ENCODE measurements at regions not wholly inside any gene's neighbourhood (a gene's known extent, or its start where the extent isn't known, plus 50 kb on each side); places are given as distances from the start of the nearest gene placed in this dataset.

- Histone ChIP-seq H2AFZ (no peak overlapping the region), H3K27ac (peak overlapping the region; percentile 38), H3K9me3 (ENCODE audit: insufficient read depth, low read depth) (no peaks in the 10 kb centered on the region), H3K4me2 (peak overlapping the region; percentile 67), H3K4me1 (replicated peaks; ENCODE audit: insufficient read depth) (peaks cover 56% of the 10 kb centered on the region), H3K9me2 (ENCODE audit: insufficient read depth) (no peaks in the 10 kb centered on the region), H3K36me3 (ENCODE audit: low read depth) (no peaks in the 10 kb centered on the region), H3F3A (ENCODE audit: insufficient read depth, low read depth) (peaks cover 43% of the 10 kb centered on the region), H3K4me3 (no peak overlapping the region), H3K79me2 (ENCODE audit: low read depth) (no peaks in the 10 kb centered on the region), H4K20me1 (ENCODE audit: insufficient read depth) (no peaks in the 10 kb centered on the region), H3K27me3 (ENCODE audit: insufficient read depth, low read depth) (no peaks in the 10 kb centered on the region)
- ChIA-PET POLR2A (ENCODE audit: unreplicated experiment) (interaction anchor here (0.6 to 0.7 kb wide), 4 partner anchors 117 to 404 kb away, joined by 4 to 10 read pairs (median 6); no protein-coding TSS in a partner anchor), CTCF (interaction anchor here (0.6 to 3.3 kb wide), 12 partner anchors 16 to 1264 kb away, joined by 3 to 73 read pairs (median 6); partner anchors contain the start of gene CENPF)
- TF ChIP-seq CTCF (conservative IDR thresholded peaks at IDR 0.05) (no peak), EZH2 (IDR thresholded peaks at IDR 0.05; ENCODE audit: low read depth) (no peak)
- no TSS peak for BruUV-seq (replicated peaks)
- no peak for DNase-seq
- intact Hi-C loops (cut with micrococcal nuclease; ENCODE audit: unreplicated experiment), result loop anchor here (1.0 to 10.0 kb wide), 5 partner anchors 113 to 1312 kb away; no protein-coding TSS in a partner anchor
Measured at GRCh38 chr1:214214851-214215250, 66.1 kb upstream of the SMYD2 start.

DNA sequence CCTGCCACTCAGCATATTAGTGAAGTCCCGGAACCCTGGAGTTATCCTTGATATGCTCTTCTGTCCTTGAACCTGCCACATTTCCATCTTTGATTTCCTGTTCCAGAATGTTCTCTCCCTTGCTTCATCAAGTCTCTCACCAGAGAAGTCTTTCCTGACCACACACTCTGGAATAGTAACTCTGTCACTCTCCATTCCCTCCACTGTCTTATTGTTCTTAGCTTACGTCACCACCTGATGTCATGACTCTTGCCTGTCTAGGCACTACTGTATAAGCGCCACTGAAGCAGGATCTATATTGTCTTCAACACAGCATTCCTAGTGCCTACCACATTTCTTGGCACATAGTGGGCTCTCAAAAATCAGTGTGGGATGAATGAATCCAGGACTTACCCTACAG, 65.4 kb upstream of the SMYD2 start:
- no TSS peak for BruUV-seq (replicated peaks)
- no peak overlapping the region for H2AFZ ChIP-seq
- H3K4me2 ChIP-seq, result no peak overlapping the region
- no peak for DNase-seq
- ChIA-PET POLR2A (ENCODE audit: unreplicated experiment) (no interaction called here), CTCF (no interaction called here)
- H3K9me2 ChIP-seq (ENCODE audit: insufficient read depth), result no peaks in the 10 kb centered on the region
- H3K27ac ChIP-seq, result no peak overlapping the region
- no peaks in the 10 kb centered on the region for H3K27me3 ChIP-seq (ENCODE audit: insufficient read depth, low read depth)
- no peak overlapping the region for H3K4me3 ChIP-seq
- no peaks in the 10 kb centered on the region for H3K36me3 ChIP-seq (ENCODE audit: low read depth)
- no peaks in the 10 kb centered on the region for H3K9me3 ChIP-seq (ENCODE audit: insufficient read depth, low read depth)
- intact Hi-C loops (cut with micrococcal nuclease; ENCODE audit: unreplicated experiment), result loop anchor here (2.0 to 10.0 kb wide), 3 partner anchors 372 to 929 kb away; no protein-coding TSS in a partner anchor
- no peaks in the 10 kb centered on the region for H3K79me2 ChIP-seq (ENCODE audit: low read depth)
- H4K20me1 ChIP-seq (ENCODE audit: insufficient read depth), result no peaks in the 10 kb centered on the region
- H3K4me1 ChIP-seq (replicated peaks; ENCODE audit: insufficient read depth), result peaks cover 56% of the 10 kb centered on the region
- no peak for TF ChIP-seq CTCF (conservative IDR thresholded peaks at IDR 0.05)
- TF ChIP-seq EZH2 (IDR thresholded peaks at IDR 0.05; ENCODE audit: low read depth), result no peak
- H3F3A ChIP-seq (ENCODE audit: insufficient read depth, low read depth), result peaks cover 43% of the 10 kb centered on the region

DNA sequence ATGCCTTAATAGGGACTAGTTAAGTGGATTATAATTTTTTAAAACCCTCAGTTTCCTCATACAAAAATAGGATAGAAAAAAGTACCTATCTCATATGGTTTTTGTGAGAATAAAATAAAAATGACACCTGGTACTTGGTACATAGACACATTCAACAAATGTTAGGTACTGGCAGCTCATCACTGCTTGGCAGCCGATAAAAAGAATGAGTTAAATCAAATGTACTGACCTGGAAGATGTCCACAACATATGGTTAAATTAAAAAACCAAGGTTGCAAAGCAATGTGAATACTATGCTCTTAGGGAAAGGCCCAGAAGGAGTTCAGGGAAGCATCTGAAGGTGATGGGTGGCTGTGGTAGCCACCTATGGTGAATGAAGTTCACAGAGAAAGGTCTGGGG, 64.9 kb upstream of the SMYD2 start:
- no TSS peak for BruUV-seq (replicated peaks)
- Histone ChIP-seq H3K36me3 (ENCODE audit: low read depth) (no peaks in the 10 kb centered on the region), H4K20me1 (ENCODE audit: insufficient read depth) (no peaks in the 10 kb centered on the region), H3K79me2 (ENCODE audit: low read depth) (no peaks in the 10 kb centered on the region), H3K9me3 (ENCODE audit: insufficient read depth, low read depth) (no peaks in the 10 kb centered on the region), H3K27ac (peak overlapping the region; percentile 45), H3F3A (ENCODE audit: insufficient read depth, low read depth) (peaks cover 43% of the 10 kb centered on the region), H3K27me3 (ENCODE audit: insufficient read depth, low read depth) (no peaks in the 10 kb centered on the region), H2AFZ (no peak overlapping the region), H3K4me3 (no peak overlapping the region), H3K4me1 (replicated peaks; ENCODE audit: insufficient read depth) (peaks cover 56% of the 10 kb centered on the region), H3K4me2 (no peak overlapping the region), H3K9me2 (ENCODE audit: insufficient read depth) (no peaks in the 10 kb centered on the region)
- CTCF ChIA-PET, result no interaction called here
- DNase-seq, result no peak
- no peak for TF ChIP-seq CTCF (conservative IDR thresholded peaks at IDR 0.05)
- intact Hi-C loops (cut with micrococcal nuclease; ENCODE audit: unreplicated experiment), result loop anchor here (2.0 to 10.0 kb wide), 4 partner anchors 45 to 929 kb away; partner anchors contain the start of gene SMYD2
- POLR2A ChIA-PET (ENCODE audit: unreplicated experiment), result no interaction called here
